ENCODE measurements at regions not wholly inside any gene's neighbourhood (a gene's known extent, or its start where the extent isn't known, plus 50 kb on each side); places are given as distances from the start of the nearest gene placed in this dataset.

GRCh38 chr6:166820070-166820469 lies 136.3 kb downstream of the RNASET2 start:
- Histone ChIP-seq H3K36me3 (no peaks in the 10 kb centered on the region), H3K27ac (no peak overlapping the region), H3K27me3 (peaks cover 2 to 5% (median 4%) of the 10 kb centered on the region in 3 donors), H3K9me3 (no peaks in the 10 kb centered on the region), H3K4me3 (no peak overlapping the region), H3K4me1 (no peaks in the 10 kb centered on the region)
- DNase-seq (no peak), ATAC-seq (no peak)
- intact Hi-C loops (cut with DNase I; ENCODE audit: low total_unique reads), result no loop called here
- TF ChIP-seq POLR2A (IDR thresholded peaks at IDR 0.05) (no peak), CTCF (IDR thresholded peaks at IDR 0.05 in 4 of 5, conservative IDR thresholded peaks at IDR 0.05 in 1 of 5) (no peak)
- in situ Hi-C loops (cut with MboI; ENCODE audit: low sequenced_read_pairs in 4 of 4), result no loop called here

- intact Hi-C loops (cut with DNase I; ENCODE audit: low total_unique reads) (no loop called here), in situ Hi-C loops (cut with MboI; ENCODE audit: low sequenced_read_pairs in 4 of 4) (no loop called here)
- no peaks in the 10 kb centered on the region for H3K4me1 ChIP-seq
- no peak for DNase-seq
- no peak for TF ChIP-seq POLR2A (IDR thresholded peaks at IDR 0.05)
- no peak for TF ChIP-seq CTCF (IDR thresholded peaks at IDR 0.05 in 4 of 5, conservative IDR thresholded peaks at IDR 0.05 in 1 of 5)
- H3K36me3 ChIP-seq, result no peaks in the 10 kb centered on the region
- H3K27ac ChIP-seq, result no peak overlapping the region
- H3K4me3 ChIP-seq, result no peak overlapping the region
- no peak for ATAC-seq
- no peaks in the 10 kb centered on the region for H3K9me3 ChIP-seq
- H3K27me3 ChIP-seq, result no peaks in the 10 kb centered on the region
These were observed 140.7 kb downstream of the RNASET2 start for GRCh38 chr6:166815629-166816028.

- ATAC-seq, result no peak
- DNase-seq, result no peak
- Histone ChIP-seq H3K4me3 (no peak overlapping the region), H3K27ac (no peak overlapping the region), H3K9me3 (no peaks in the 10 kb centered on the region), H3K27me3 (no peaks in the 10 kb centered on the region), H3K36me3 (no peaks in the 10 kb centered on the region), H3K4me1 (no peaks in the 10 kb centered on the region)
- TF ChIP-seq CTCF (IDR thresholded peaks at IDR 0.05 in 4 of 5, conservative IDR thresholded peaks at IDR 0.05 in 1 of 5), result no peak
- TF ChIP-seq POLR2A (IDR thresholded peaks at IDR 0.05), result no peak
- in situ Hi-C loops (cut with MboI; ENCODE audit: low sequenced_read_pairs in 4 of 4), result no loop called here
- intact Hi-C loops (cut with DNase I; ENCODE audit: low total_unique reads), result no loop called here
These were observed 142.0 kb downstream of the RNASET2 start for GRCh38 chr6:166814390-166814789.

- intact Hi-C loops (cut with DNase I; ENCODE audit: low total_unique reads) (no loop called here), in situ Hi-C loops (cut with MboI; ENCODE audit: low sequenced_read_pairs in 4 of 4) (no loop called here)
- H3K4me3 ChIP-seq, result no peak overlapping the region
- no peaks in the 10 kb centered on the region for H3K27me3 ChIP-seq
- DNase-seq (no peak), ATAC-seq (no peak)
- no peak for TF ChIP-seq POLR2A (IDR thresholded peaks at IDR 0.05)
- no peak for TF ChIP-seq CTCF (IDR thresholded peaks at IDR 0.05 in 4 of 5, conservative IDR thresholded peaks at IDR 0.05 in 1 of 5)
- H3K27ac ChIP-seq, result no peak overlapping the region
- H3K36me3 ChIP-seq, result no peaks in the 10 kb centered on the region
- no peaks in the 10 kb centered on the region for H3K9me3 ChIP-seq
- H3K4me1 ChIP-seq, result no peaks in the 10 kb centered on the region
These were observed 142.9 kb downstream of the RNASET2 start for GRCh38 chr6:166813461-166813860.

- in situ Hi-C loops (cut with MboI; ENCODE audit: low sequenced_read_pairs in 4 of 4) (no loop called here), intact Hi-C loops (cut with DNase I; ENCODE audit: low total_unique reads) (no loop called here)
- TF ChIP-seq POLR2A (IDR thresholded peaks at IDR 0.05) (no peak), CTCF (IDR thresholded peaks at IDR 0.05 in 4 of 5, conservative IDR thresholded peaks at IDR 0.05 in 1 of 5) (no peak)
- ATAC-seq (no peak), DNase-seq (no peak)
- Histone ChIP-seq H3K4me3 (no peak overlapping the region), H3K36me3 (no peaks in the 10 kb centered on the region), H3K9me3 (peaks cover 0 to 4% (median 0%) of the 10 kb centered on the region in 3 donors), H3K27ac (no peak overlapping the region), H3K27me3 (no peaks in the 10 kb centered on the region), H3K4me1 (no peaks in the 10 kb centered on the region)
These were observed 145.5 kb downstream of the RNASET2 start for GRCh38 chr6:166810864-166811263.
